ENCODE measurements at regions not wholly inside any gene's neighbourhood (a gene's known extent, or its start where the extent isn't known, plus 50 kb on each side); places are given as distances from the start of the nearest gene placed in this dataset.
"Not testable (repeated sequence)": the region's sequence is repeated elsewhere in the genome, so short reads cannot be mapped to it uniquely, and the experiment has no call there.

GRCh38 chr15:101945896-101946295 lies 133.9 kb downstream of the OR4F15 start:
- TF ChIP-seq, protein P1, sequence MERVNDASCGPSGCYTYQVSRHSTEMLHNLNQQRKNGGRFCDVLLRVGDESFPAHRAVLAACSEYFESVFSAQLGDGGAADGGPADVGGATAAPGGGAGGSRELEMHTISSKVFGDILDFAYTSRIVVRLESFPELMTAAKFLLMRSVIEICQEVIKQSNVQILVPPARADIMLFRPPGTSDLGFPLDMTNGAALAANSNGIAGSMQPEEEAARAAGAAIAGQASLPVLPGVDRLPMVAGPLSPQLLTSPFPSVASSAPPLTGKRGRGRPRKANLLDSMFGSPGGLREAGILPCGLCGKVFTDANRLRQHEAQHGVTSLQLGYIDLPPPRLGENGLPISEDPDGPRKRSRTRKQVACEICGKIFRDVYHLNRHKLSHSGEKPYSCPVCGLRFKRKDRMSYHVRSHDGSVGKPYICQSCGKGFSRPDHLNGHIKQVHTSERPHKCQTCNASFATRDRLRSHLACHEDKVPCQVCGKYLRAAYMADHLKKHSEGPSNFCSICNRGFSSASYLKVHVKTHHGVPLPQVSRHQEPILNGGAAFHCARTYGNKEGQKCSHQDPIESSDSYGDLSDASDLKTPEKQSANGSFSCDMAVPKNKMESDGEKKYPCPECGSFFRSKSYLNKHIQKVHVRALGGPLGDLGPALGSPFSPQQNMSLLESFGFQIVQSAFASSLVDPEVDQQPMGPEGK (CRISPR knock-in tag; IDR thresholded peaks at IDR 0.05; ENCODE audit: borderline replicate concordance), result not testable (repeated sequence)
- TF ChIP-seq GLIS3 (CRISPR knock-in tag; IDR thresholded peaks at IDR 0.05); TCF4 (CRISPR knock-in tag; IDR thresholded peaks at IDR 0.05; ENCODE audit: borderline replicate concordance); ZNF70 (CRISPR knock-in tag; IDR thresholded peaks at IDR 0.05); TOX (CRISPR knock-in tag; IDR thresholded peaks at IDR 0.05; ENCODE audit: borderline replicate concordance); BACH2 (CRISPR knock-in tag; IDR thresholded peaks at IDR 0.05; ENCODE audit: borderline replicate concordance): not testable (repeated sequence)
